GM12878 (cell line): ENCODE measurements at regions not wholly inside any gene's neighbourhood (a gene's known extent, or its start where the extent isn't known, plus 50 kb on each side); places are given as distances from the start of the nearest gene placed in this dataset.

Experiments used
- ATAC-seq: fragments of 200-7000 bp; cut with Tn5 transposase; 3 replicates; pipeline ENCODE4 v1.9.1; 2020; ENCODE audit warnings: mild to moderate bottlenecking, moderate library complexity
- BruUV-seq: library from RNA; stranded (reverse); fragments of 400-500 nt; replicated peaks from 2 replicates; lab custom pipeline; 2021; lab: Mats Ljungman, UMichigan
- CTCF ChIA-PET: fragments of 300-600 bp; sonication (Branson Sonifier 250); formaldehyde crosslinking; extraction: SDS; loops from one replicate; lab custom pipeline; 2021; ENCODE audit warnings: inconsistent platforms; lab: Yijun Ruan, JAX
- POLR2A ChIA-PET: fragments of 350-600 bp; formaldehyde crosslinking; extraction: SDS; loops from one replicate; lab custom pipeline; 2021; ENCODE audit warnings: inconsistent platforms; lab: Charles Lee
- RAD21 ChIA-PET: fragments of 300-600 bp; sonication (Branson Sonifier 250); formaldehyde crosslinking; loops from one replicate; lab custom pipeline; 2023; ENCODE audit warnings: antibody characterized with exemption; ENCODE audit not compliant: unreplicated experiment; lab: Charles Lee
- SMC1A ChIA-PET: fragments of 300-600 bp; sonication (Branson Sonifier 250); formaldehyde crosslinking; loops from one replicate; lab custom pipeline; 2023; ENCODE audit not compliant: unreplicated experiment, uncharacterized antibody; lab: Charles Lee
- DNase-seq: peaks from one replicate; pipeline ENCODE4 v3.0.0-alpha.2; 2011; ENCODE audit warnings: low read depth, low spot score
- FAIRE-seq: peaks from 3 replicates; lab custom pipeline; 2011; peaks lifted over from hg19 to GRCh38; lab: Jason Lieb, UNC
- H2AFZ ChIP-seq: 2 replicates; pipeline ENCODE4 v1.6.0; 2011; ENCODE audit warnings: low read depth, low read length, control low read depth; ENCODE audit not compliant: control insufficient read depth
- H3K27ac ChIP-seq: 2 replicates; pipeline ENCODE4 v1.5.1; 2011; ENCODE audit warnings: control low read depth; ENCODE audit not compliant: control insufficient read depth, insufficient read depth
- H3K27me3 ChIP-seq, 2 experiments: replicated peaks in 1 of 2; 2 replicates each; pipeline versions ENCODE4 v1.6.0 to v1.6.1; 2011; ENCODE audit warnings: low read length in 1 of 2; ENCODE audit not compliant: control insufficient read depth in 2 of 2, insufficient read depth in 2 of 2
- H3K36me3 ChIP-seq, 2 experiments: 2 replicates each; pipeline ENCODE4 v1.5.1; 2011; ENCODE audit warnings: low read length in 1 of 2; ENCODE audit not compliant: control insufficient read depth in 2 of 2, insufficient read depth in 2 of 2
- H3K4me1 ChIP-seq: 2 replicates; pipeline ENCODE4 v1.6.1; 2011; ENCODE audit warnings: mild to moderate bottlenecking, low read length, moderate library complexity, mixed read lengths; ENCODE audit not compliant: control insufficient read depth, insufficient read depth
- H3K4me2 ChIP-seq: 2 replicates; pipeline ENCODE4 v1.6.0; 2011; ENCODE audit warnings: control low read depth; ENCODE audit not compliant: control insufficient read depth, insufficient read depth
- H3K4me3 ChIP-seq: fragments of 200-600 bp; sonication (generic); 2 replicates; pipeline ENCODE4 v1.5.1; 2016
- H3K79me2 ChIP-seq: 2 replicates; pipeline ENCODE4 v1.6.0; 2011; ENCODE audit warnings: low read length; ENCODE audit not compliant: control insufficient read depth, insufficient read depth
- H3K9ac ChIP-seq: 2 replicates; pipeline ENCODE4 v1.8.0; 2011; ENCODE audit warnings: low read length, control low read depth, mixed read lengths; ENCODE audit not compliant: control insufficient read depth, insufficient read depth
- H3K9me3 ChIP-seq: replicated peaks from 3 replicates; pipeline ENCODE4 v1.5.1; 2011; ENCODE audit warnings: mild to moderate bottlenecking, low read length; ENCODE audit not compliant: control insufficient read depth, insufficient read depth
- H4K20me1 ChIP-seq: 2 replicates; pipeline ENCODE4 v1.6.0; 2011; ENCODE audit not compliant: control insufficient read depth, insufficient read depth
- CBX3 ChIP-seq: fragments of 200-600 bp; sonication (generic); IDR thresholded peaks from 2 replicates; pipeline ENCODE4 v1.6.1; 2016; ENCODE audit warnings: low read depth, borderline replicate concordance
- CHD1 ChIP-seq: IDR thresholded peaks from 2 replicates; pipeline ENCODE4 v1.6.1; 2012; ENCODE audit warnings: low read depth, low read length, improper control_type of control experiment
- FOXM1 ChIP-seq: IDR thresholded peaks from 2 replicates; pipeline ENCODE4 v1.6.1; 2012; ENCODE audit warnings: low read depth, mild to moderate bottlenecking, inconsistent platforms, low read length, moderate library complexity
- GABPA ChIP-seq: IDR thresholded peaks from 2 replicates; pipeline ENCODE4 v1.6.1; 2014; ENCODE audit warnings: antibody characterized with exemption, low read depth, mild to moderate bottlenecking, inconsistent platforms
- IKZF1 ChIP-seq: fragments of 450-650 bp; conservative IDR thresholded peaks from 2 replicates; pipeline ENCODE4 v1.6.1; 2017; ENCODE audit warnings: antibody characterized with exemption, mild to moderate bottlenecking
- JUNB ChIP-seq: IDR thresholded peaks from 2 replicates; pipeline ENCODE4 v1.6.1; 2016; ENCODE audit warnings: antibody characterized with exemption, mild to moderate bottlenecking
- MYC ChIP-seq: IDR thresholded peaks from 2 replicates; pipeline ENCODE4 v1.6.1; 2011; ENCODE audit warnings: mild to moderate bottlenecking, low read length, moderate library complexity, inconsistent platforms; ENCODE audit not compliant: insufficient read depth, insufficient replicate concordance, insufficient read length, severe bottlenecking
- POLR2AphosphoS5 ChIP-seq: IDR thresholded peaks from 2 replicates; pipeline ENCODE4 v1.6.1; 2011; ENCODE audit warnings: mild to moderate bottlenecking, low read length, inconsistent platforms
- SIN3A ChIP-seq: IDR thresholded peaks from 2 replicates; pipeline ENCODE4 v1.6.1; 2012; ENCODE audit warnings: low read depth, low read length, improper control_type of control experiment
- TCF12 ChIP-seq: IDR thresholded peaks from 2 replicates; pipeline ENCODE4 v1.6.1; 2011; ENCODE audit warnings: low read depth, mild to moderate bottlenecking, low read length
- TCF7 ChIP-seq: IDR thresholded peaks from 2 replicates; pipeline ENCODE4 v1.6.1; 2014; ENCODE audit warnings: antibody characterized with exemption, borderline replicate concordance
- ZNF274 ChIP-seq: IDR thresholded peaks from one replicate; pipeline ENCODE4 v1.8.0; 2011; ENCODE audit not compliant: insufficient read length, insufficient read depth
- WGBS: methylation state at CpG from one replicate; pipeline ENCODE4 v1.1.6; 2016; ENCODE audit warnings: low lambda C conversion rate; ENCODE audit not compliant: insufficient replicate concordance, insufficient coverage; ENCODE audit errors: missing lambda C conversion rate; 5-methylcytosine and 5-hydroxymethylcytosine counted together
- in situ Hi-C: fragments of 300-500 bp; cut with MboI; formaldehyde crosslinking; loops from 9 replicates; pipeline ENCODE4 v1.14.3; 2018; ENCODE audit warnings: mixed read lengths
- intact Hi-C: fragments of 100-400 bp; cut with micrococcal nuclease; formaldehyde crosslinking; loops from one replicate; pipeline ENCODE4 v1.14.2; 2022; ENCODE audit not compliant: unreplicated experiment
- TF ChIP-seq, protein P1 (sequence below): fragments of 450-650 bp; formaldehyde crosslinking; IDR thresholded peaks from 2 replicates; pipeline ENCODE4 v1.4.0; 2020; ENCODE audit warnings: mild to moderate bottlenecking, moderate library complexity
- TF ChIP-seq, protein P2 (sequence below): fragments of 450-650 bp; IDR thresholded peaks from 2 replicates; pipeline ENCODE4 v1.6.1; 2018; ENCODE audit warnings: borderline replicate concordance, mild to moderate bottlenecking; ENCODE audit not compliant: partially characterized antibody
- TF ChIP-seq, protein P3 (sequence below): IDR thresholded peaks from 2 replicates; pipeline ENCODE4 v1.6.1; 2012; ENCODE audit warnings: low read depth, low read length, improper control_type of control experiment
- TF ChIP-seq, protein P4 (sequence below): IDR thresholded peaks from 2 replicates; pipeline ENCODE4 v1.6.1; 2012; ENCODE audit warnings: low read length, inconsistent platforms

DNA sequence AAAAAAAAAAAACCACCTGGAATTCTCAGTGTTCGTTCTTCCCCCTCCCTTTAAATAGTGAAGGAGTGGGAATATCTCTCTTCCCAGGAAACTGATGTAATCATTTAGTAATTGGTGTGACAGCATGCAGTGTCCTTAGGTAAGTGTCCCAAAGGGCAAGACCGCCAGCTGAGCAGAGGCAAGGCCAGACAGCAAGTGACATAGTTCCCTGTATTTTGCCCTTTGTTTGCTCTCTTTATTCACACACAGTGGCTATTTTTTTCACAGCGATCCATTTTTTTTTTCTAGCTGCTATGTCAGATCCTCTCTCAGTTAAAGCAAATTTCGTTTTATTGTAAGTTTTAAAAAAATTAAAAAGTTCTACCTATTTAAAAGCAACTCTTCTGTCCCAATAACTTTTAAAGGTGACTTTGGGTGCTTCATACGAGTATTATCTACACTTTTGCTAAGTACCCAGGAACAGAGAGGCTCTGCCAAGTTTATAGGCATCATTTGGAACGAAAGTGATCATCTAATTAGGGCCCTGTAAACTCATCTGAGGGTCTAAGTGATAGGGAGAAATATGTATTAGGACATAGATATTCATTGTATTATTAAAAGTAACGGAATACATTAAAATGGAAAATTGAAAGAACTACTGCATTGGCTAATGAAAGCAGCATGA, 98.2 kb upstream of the ALDH1A1 start:
- Histone ChIP-seq H2AFZ (no peak overlapping the region), H3K27me3 (no peaks in the 10 kb centered on the region), H3K4me3 (no peak overlapping the region), H3K9ac (no peak overlapping the region), H3K4me1 (no peaks in the 10 kb centered on the region), H3K36me3 (no peaks in the 10 kb centered on the region), H3K9me3 (no peaks in the 10 kb centered on the region), H4K20me1 (no peaks in the 10 kb centered on the region), H3K27ac (no peak overlapping the region), H3K4me2 (no peak overlapping the region), H3K79me2 (no peaks in the 10 kb centered on the region)
- 15% methylated on average over 7 of the region's 7 CpGs for WGBS
- FAIRE-seq, result no peak
- RAD21 ChIA-PET, result no interaction called here
- no TSS peak for BruUV-seq
- in situ Hi-C loops, result no loop called here
- intact Hi-C loops, result no loop called here
- POLR2A ChIA-PET, result no interaction called here
- ATAC-seq, result no peak
- no peak for DNase-seq
- SMC1A ChIA-PET, result interaction anchor here (1.4 kb wide), 3 partner anchors 10 to 29 kb away, joined by 3 read pairs; no protein-coding TSS in a partner anchor
- CTCF ChIA-PET, result interaction anchor here (1.7 to 2.6 kb wide), 2 partner anchors 29 to 194 kb away, joined by 5 to 7 read pairs; no protein-coding TSS in a partner anchor
- TF ChIP-seq TCF7 (no peak), CHD1 (no peak), TCF12 (no peak), MYC (no peak), GABPA (no peak), POLR2AphosphoS5 (no peak), CBX3 (no peak), JUNB (no peak), IKZF1 (no peak), ZNF274 (no peak), FOXM1 (no peak), SIN3A (no peak)
- TF ChIP-seq, protein P1, sequence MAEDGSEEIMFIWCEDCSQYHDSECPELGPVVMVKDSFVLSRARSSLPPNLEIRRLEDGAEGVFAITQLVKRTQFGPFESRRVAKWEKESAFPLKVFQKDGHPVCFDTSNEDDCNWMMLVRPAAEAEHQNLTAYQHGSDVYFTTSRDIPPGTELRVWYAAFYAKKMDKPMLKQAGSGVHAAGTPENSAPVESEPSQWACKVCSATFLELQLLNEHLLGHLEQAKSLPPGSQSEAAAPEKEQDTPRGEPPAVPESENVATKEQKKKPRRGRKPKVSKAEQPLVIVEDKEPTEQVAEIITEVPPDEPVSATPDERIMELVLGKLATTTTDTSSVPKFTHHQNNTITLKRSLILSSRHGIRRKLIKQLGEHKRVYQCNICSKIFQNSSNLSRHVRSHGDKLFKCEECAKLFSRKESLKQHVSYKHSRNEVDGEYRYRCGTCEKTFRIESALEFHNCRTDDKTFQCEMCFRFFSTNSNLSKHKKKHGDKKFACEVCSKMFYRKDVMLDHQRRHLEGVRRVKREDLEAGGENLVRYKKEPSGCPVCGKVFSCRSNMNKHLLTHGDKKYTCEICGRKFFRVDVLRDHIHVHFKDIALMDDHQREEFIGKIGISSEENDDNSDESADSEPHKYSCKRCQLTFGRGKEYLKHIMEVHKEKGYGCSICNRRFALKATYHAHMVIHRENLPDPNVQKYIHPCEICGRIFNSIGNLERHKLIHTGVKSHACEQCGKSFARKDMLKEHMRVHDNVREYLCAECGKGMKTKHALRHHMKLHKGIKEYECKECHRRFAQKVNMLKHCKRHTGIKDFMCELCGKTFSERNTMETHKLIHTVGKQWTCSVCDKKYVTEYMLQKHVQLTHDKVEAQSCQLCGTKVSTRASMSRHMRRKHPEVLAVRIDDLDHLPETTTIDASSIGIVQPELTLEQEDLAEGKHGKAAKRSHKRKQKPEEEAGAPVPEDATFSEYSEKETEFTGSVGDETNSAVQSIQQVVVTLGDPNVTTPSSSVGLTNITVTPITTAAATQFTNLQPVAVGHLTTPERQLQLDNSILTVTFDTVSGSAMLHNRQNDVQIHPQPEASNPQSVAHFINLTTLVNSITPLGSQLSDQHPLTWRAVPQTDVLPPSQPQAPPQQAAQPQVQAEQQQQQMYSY, result no peak
- TF ChIP-seq, protein P2, sequence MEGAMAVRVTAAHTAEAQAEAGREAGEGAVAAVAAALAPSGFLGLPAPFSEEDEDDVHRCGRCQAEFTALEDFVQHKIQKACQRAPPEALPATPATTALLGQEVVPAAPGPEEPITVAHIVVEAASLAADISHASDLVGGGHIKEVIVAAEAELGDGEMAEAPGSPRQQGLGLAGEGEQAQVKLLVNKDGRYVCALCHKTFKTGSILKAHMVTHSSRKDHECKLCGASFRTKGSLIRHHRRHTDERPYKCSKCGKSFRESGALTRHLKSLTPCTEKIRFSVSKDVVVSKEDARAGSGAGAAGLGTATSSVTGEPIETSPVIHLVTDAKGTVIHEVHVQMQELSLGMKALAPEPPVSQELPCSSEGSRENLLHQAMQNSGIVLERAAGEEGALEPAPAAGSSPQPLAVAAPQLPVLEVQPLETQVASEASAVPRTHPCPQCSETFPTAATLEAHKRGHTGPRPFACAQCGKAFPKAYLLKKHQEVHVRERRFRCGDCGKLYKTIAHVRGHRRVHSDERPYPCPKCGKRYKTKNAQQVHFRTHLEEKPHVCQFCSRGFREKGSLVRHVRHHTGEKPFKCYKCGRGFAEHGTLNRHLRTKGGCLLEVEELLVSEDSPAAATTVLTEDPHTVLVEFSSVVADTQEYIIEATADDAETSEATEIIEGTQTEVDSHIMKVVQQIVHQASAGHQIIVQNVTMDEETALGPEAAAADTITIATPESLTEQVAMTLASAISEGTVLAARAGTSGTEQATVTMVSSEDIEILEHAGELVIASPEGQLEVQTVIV, result no peak
- TF ChIP-seq, protein P3, sequence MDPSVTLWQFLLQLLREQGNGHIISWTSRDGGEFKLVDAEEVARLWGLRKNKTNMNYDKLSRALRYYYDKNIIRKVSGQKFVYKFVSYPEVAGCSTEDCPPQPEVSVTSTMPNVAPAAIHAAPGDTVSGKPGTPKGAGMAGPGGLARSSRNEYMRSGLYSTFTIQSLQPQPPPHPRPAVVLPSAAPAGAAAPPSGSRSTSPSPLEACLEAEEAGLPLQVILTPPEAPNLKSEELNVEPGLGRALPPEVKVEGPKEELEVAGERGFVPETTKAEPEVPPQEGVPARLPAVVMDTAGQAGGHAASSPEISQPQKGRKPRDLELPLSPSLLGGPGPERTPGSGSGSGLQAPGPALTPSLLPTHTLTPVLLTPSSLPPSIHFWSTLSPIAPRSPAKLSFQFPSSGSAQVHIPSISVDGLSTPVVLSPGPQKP, result no peak
- TF ChIP-seq, protein P4, sequence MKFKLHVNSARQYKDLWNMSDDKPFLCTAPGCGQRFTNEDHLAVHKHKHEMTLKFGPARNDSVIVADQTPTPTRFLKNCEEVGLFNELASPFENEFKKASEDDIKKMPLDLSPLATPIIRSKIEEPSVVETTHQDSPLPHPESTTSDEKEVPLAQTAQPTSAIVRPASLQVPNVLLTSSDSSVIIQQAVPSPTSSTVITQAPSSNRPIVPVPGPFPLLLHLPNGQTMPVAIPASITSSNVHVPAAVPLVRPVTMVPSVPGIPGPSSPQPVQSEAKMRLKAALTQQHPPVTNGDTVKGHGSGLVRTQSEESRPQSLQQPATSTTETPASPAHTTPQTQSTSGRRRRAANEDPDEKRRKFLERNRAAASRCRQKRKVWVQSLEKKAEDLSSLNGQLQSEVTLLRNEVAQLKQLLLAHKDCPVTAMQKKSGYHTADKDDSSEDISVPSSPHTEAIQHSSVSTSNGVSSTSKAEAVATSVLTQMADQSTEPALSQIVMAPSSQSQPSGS, result no peak
